Osteoblast (primary cell): ENCODE measurements at regions not wholly inside any gene's neighbourhood (a gene's known extent, or its start where the extent isn't known, plus 50 kb on each side); places are given as distances from the start of the nearest gene placed in this dataset.

Experiments used
- DNase-seq: peaks from one replicate; pipeline ENCODE4 v3.0.0; 2011; ENCODE audit warnings: low spot score, mixed read lengths; ENCODE audit not compliant: insufficient read length; ENCODE audit errors: missing footprints
- H2AFZ ChIP-seq: 2 replicates; pipeline ENCODE4 v1.6.0; 2011; ENCODE audit warnings: mild to moderate bottlenecking, low read length
- H3K27ac ChIP-seq: 2 replicates; pipeline ENCODE4 v1.5.1; 2011; ENCODE audit warnings: mild to moderate bottlenecking, low read depth, low read length, moderate library complexity
- H3K27me3 ChIP-seq: 2 replicates; pipeline ENCODE4 v1.6.0; 2012; ENCODE audit warnings: mild to moderate bottlenecking, control low read depth, inconsistent platforms, low read length, moderate library complexity; ENCODE audit not compliant: insufficient read depth
- H3K36me3 ChIP-seq: 2 replicates; pipeline ENCODE4 v1.5.1; 2011; ENCODE audit warnings: mild to moderate bottlenecking, low read length, control low read depth, moderate library complexity; ENCODE audit not compliant: insufficient read depth
- H3K4me1 ChIP-seq: 2 replicates; pipeline ENCODE4 v1.5.1; 2011; ENCODE audit warnings: mild to moderate bottlenecking, low read length, control low read depth, moderate library complexity; ENCODE audit not compliant: insufficient read depth
- H3K4me2 ChIP-seq: 2 replicates; pipeline ENCODE4 v1.6.0; 2011; ENCODE audit warnings: mild to moderate bottlenecking, low read length; ENCODE audit not compliant: insufficient read depth
- H3K4me3 ChIP-seq: fragments of 200-600 bp; sonication (generic); 3 replicates; pipeline ENCODE4 v1.5.1; 2012; ENCODE audit warnings: mild to moderate bottlenecking, low read length, inconsistent platforms; ENCODE audit not compliant: insufficient read depth
- H3K79me2 ChIP-seq: 2 replicates; pipeline ENCODE4 v1.6.0; 2012; ENCODE audit warnings: mild to moderate bottlenecking, low read length, control low read depth, inconsistent platforms; ENCODE audit not compliant: insufficient read depth
- H3K9me3 ChIP-seq: 2 replicates; pipeline ENCODE4 v1.5.1; 2011; ENCODE audit warnings: low read depth, low read length, control low read depth
- H4K20me1 ChIP-seq: 2 replicates; pipeline ENCODE4 v1.6.0; 2012; ENCODE audit warnings: mild to moderate bottlenecking, low read length, control low read depth; ENCODE audit not compliant: insufficient read depth
- CTCF ChIP-seq: IDR thresholded peaks from 2 replicates; pipeline ENCODE4 v1.5.1; 2011; ENCODE audit warnings: mild to moderate bottlenecking, low read depth, low read length, moderate library complexity; ENCODE audit errors: extremely low read depth

- no peak for TF ChIP-seq CTCF
- no peak overlapping the region for H3K27ac ChIP-seq
- no peaks in the 10 kb centered on the region for H3K79me2 ChIP-seq
- DNase-seq = peak; percentile 32
- H3K27me3 ChIP-seq = no peaks in the 10 kb centered on the region
- H3K4me1 ChIP-seq = no peaks in the 10 kb centered on the region
- H4K20me1 ChIP-seq = no peaks in the 10 kb centered on the region
- H2AFZ ChIP-seq = no peak overlapping the region
- H3K9me3 ChIP-seq = no peaks in the 10 kb centered on the region
- H3K4me3 ChIP-seq = no peak overlapping the region
- no peaks in the 10 kb centered on the region for H3K36me3 ChIP-seq
- H3K4me2 ChIP-seq = no peak overlapping the region
Measured at GRCh38 chr4:8685831-8686230, 93.3 kb downstream of the CPZ start.

GRCh38 chr4:8683462-8683861 is 90.9 kb downstream of the CPZ start:
- no peaks in the 10 kb centered on the region for H4K20me1 ChIP-seq
- no peaks in the 10 kb centered on the region for H3K9me3 ChIP-seq
- TF ChIP-seq CTCF = no peak
- no peak overlapping the region for H3K4me2 ChIP-seq
- no peaks in the 10 kb centered on the region for H3K4me1 ChIP-seq
- no peak overlapping the region for H3K4me3 ChIP-seq
- H3K27me3 ChIP-seq = no peaks in the 10 kb centered on the region
- H3K27ac ChIP-seq = no peak overlapping the region
- H2AFZ ChIP-seq = no peak overlapping the region
- H3K36me3 ChIP-seq = no peaks in the 10 kb centered on the region
- no peak for DNase-seq
- no peaks in the 10 kb centered on the region for H3K79me2 ChIP-seq

- Histone ChIP-seq H3K9me3 (no peaks in the 10 kb centered on the region), H3K4me2 (no peak overlapping the region), H3K79me2 (no peaks in the 10 kb centered on the region), H3K27me3 (no peaks in the 10 kb centered on the region), H4K20me1 (no peaks in the 10 kb centered on the region), H3K4me3 (no peak overlapping the region), H3K27ac (no peak overlapping the region), H3K36me3 (no peaks in the 10 kb centered on the region), H3K4me1 (no peaks in the 10 kb centered on the region), H2AFZ (no peak overlapping the region)
- no peak for TF ChIP-seq CTCF
- peak; percentile 32 for DNase-seq
Measured at GRCh38 chr4:8682725-8683124, 90.2 kb downstream of the CPZ start.

- no peak overlapping the region for H3K4me2 ChIP-seq
- H3K36me3 ChIP-seq = no peaks in the 10 kb centered on the region
- H3K27ac ChIP-seq = no peak overlapping the region
- H3K27me3 ChIP-seq = no peaks in the 10 kb centered on the region
- peak; percentile 52 for DNase-seq
- H4K20me1 ChIP-seq = no peaks in the 10 kb centered on the region
- H3K9me3 ChIP-seq = no peaks in the 10 kb centered on the region
- H3K79me2 ChIP-seq = no peaks in the 10 kb centered on the region
- no peak for TF ChIP-seq CTCF
- H3K4me3 ChIP-seq = no peak overlapping the region
- H3K4me1 ChIP-seq = no peaks in the 10 kb centered on the region
- no peak overlapping the region for H2AFZ ChIP-seq
Measured at GRCh38 chr4:8682296-8682695, 89.7 kb downstream of the CPZ start.
